ENCODE measurements at regions not wholly inside any gene's neighbourhood (a gene's known extent, or its start where the extent isn't known, plus 50 kb on each side); places are given as distances from the start of the nearest gene placed in this dataset.
A peak's percentile ranks its signal among the peaks of the same experiment; 100 is the strongest.

DNA sequence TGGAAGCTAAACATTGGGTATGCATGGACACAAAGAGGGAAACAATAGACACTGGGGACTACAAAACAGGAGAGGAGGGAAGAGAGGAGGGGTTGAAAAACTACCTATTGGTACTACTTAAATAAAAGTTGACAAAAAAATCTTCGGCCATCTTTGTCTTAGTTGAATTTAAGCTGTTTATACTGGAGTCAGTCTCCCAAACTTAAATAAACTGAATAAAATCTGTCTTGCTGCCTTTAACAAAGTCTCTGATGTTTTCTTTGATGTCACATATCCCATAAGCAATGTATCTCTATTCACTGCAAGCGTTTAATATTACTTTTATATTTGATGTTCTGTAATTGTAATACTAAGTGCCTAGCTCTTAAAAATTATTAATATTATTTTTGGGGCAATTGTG, 409.2 kb upstream of the EPHA7 start:
- DNase-seq (ENCODE audit: low read depth): no peak

DNA sequence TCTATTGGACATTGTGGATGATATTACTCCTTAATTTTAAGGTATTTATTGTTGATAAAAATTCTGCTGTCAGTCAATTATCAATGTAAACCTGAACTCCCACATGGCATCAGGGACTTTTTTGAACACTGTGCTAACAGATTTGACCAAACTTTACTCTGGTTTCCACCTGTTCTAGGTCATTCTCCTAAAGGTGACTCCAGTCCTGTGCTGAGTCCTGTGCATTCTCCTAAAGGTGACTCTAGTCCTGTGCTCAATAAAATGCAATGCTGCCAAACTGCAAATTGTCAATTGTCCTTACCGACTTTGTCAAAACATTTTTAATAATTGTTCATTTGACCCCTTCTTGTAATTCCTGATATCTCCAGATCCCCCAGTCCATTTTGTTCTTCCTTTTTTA, 408.4 kb upstream of the EPHA7 start:
- no peak for DNase-seq (ENCODE audit: low read depth)

DNA sequence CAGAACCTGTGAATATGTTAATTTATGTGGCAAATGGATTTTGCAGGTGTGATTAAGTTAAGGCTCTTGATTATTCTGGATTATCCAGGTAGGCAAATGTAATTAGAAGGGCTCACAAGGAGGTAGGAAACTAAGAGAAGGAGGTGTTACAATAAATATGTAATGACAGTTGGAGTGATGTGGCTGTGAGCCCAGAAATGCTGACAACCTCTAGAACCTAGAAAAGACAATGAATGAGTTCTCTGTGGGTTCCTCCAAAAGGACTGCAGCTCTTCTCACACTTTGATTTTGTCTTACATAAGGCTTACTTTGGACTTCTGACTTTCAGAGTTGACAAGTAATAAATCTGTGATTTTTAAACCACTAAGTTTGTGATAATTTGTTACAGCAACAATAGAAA, 406.6 kb upstream of the EPHA7 start:
- DNase-seq (ENCODE audit: low read depth): no peak

DNA sequence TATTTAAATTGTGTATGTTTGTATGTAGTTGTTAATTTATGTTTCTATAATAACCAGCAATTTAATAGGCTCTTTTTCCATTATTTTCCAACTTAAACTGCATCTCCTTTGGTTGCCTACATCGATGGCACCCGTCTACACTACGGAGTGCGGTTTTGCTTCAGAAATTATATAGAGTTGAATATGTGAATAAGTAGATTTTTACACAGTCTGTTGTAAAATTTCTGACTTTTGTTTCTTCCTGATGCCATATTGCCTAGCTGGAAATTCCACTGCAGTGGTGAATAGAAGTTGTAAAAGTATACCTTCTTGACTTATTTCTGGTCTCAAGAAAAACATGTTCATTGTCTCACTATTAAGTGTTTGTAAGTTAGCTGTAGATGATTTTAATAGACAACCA, 404.1 kb upstream of the EPHA7 start:
- no peak for DNase-seq (ENCODE audit: low read depth)

DNA sequence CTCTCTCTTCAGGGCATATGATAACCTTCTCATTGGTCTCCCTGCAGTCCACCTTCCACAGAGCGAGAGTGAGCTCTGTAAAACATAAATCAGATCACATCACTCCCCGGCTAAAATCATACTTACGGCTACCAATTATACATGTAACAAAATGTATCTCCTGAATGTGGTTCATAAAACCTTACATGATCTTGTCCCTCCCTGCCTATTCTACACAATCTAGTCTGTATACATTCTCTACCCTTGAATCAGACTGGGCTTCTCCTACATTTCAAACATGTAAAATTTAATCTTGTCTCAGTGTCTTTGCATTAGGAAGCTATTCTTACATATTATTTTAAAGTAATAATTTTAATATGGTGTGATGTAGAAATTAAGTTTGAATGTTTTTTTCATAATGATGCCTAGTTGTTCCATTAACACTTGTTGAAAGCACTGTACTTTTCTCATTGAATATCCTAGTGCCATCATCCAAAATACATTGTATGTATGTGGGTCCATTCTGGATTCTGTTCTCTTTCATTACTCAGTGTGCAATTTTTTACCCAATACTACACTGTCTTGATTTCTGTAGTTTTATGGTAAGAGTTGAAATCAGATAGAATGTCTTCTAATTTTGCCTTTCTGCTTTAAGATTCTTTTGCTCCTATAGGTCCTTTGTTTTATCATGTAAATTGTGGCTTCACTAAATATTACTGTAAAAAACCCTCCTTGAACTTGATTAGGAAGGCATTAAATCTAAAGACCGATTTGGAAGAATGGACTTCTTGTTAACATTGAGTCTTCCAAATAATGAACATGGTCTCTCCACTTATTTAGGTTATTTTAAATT, 403.3 kb upstream of the EPHA7 start:
- DNase-seq (ENCODE audit: low read depth): no peak

DNA sequence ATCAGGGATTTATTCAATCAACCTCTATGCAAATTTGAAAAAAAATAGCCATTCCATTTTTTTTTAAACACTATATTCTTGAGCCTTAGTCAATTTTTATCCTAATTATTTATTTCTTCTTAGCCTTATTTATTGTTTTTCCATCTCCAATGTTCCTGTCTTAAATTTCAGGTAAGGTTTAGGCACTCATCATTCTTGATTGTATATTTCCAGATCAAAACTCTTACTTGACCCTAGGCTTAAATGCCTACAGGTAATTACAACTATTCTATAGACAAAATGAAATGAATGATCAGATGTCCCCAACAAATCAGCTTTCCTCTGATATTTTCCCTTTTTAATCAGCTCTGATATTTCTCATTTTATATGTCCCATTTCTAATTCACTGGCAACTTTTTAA, 402.6 kb upstream of the EPHA7 start:
- no peak for DNase-seq (ENCODE audit: low read depth)

DNA sequence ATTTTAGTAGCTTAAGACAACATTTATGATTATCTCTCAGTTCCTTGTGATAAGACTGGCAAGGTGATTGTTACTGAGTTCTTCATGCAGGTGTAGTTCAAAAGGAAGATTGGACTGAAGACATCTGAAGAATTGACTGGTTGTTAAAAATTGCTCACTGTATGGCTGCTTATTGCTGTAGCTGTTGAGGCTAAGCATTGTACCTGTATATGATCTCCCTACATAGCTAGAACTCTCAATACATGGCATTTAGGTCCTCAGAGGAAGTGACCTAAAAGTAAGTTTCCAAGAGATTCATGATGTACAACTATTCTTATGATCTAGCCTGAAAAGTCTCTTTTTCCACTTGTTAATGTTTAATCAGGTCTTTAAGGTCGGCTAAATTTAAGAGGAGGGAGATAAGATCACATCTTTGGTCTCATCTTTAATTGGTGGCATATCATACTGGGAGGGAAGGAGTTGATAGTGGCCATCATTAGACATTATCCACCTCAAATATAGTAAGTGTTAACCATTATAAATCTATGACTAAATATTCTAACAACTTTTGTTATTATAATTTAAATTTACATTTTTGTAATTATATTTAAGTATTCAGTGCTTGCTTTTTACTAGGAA, 401.2 kb upstream of the EPHA7 start:
- DNase-seq (ENCODE audit: low read depth): no peak

DNA sequence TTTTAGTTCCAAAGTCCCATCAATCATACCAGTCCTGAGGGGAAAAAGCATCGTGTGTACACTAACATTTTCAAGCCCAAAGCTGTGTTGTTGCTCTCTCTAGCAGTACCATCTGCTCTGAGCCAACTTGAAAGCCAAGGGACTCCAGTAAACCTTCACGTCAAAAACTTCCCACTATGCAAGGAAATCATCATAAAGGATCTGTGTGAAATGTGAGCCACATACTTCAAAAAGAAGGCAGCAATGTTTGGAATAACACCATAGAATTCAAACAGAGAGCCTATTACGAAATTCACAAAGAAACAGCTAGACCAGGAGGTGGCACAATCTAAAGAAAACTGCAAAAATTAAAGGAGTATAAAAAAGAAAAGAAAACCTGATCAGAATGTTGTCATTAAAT, 399.8 kb upstream of the EPHA7 start:
- DNase-seq (ENCODE audit: low read depth): no peak

DNA sequence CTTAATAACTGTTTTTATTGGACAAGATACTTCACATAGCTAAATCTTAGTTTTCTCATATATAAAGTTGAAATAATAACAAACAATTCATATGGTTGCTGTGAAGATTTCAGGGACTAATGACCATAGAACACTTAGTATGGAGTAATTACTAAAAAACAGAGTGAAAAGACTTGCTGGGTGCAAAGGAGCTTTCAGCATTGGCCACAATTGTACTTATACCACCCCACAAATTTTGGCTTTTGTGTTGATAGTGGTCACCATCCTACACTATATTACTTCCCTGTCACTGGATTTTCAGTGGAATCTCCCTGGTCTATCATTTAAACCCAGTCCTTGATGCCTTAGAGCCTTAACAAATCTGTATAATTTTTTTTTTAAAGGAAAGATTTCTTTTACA, 398.6 kb upstream of the EPHA7 start:
- no peak for DNase-seq (ENCODE audit: low read depth)

DNA sequence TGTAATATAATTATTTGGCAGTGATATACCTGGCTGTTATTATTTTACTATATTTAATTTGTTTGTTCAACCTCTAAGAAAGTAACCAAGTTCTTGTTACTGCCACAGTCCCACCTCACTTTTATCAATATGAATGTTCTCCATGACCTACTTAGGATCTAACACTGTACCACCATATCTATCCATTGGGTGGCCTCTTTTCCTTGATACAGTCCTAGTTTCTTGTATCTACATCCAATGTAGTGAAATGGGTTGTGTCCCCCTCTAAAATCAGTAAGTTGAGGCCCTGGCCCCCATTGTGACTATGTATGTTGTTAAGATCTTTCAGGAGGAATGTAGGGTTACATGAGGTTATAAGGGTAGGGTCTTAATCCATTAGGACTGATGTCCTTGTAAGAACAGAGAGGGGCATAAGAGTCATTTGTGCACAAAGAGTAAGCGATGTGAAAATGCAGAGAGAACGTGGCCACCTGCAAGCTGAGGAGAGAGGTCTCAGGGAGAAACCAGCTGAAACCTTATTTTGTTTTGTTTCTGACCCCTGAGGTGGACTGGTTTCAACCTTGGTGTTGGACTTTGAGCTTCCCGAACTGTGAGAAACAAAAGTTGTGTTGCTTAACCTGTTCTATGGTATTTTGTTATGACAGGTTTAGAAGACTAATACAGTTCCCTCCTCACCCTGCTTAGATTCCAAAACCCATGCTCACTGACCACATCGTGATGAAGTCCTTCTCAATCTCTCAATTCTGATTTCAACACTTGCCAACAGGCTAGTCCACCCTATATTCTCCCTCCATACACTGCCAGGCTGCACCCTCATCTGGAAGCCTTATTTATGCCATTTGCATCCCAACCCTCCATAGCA, 387.3 kb upstream of the EPHA7 start:
- DNase-seq (ENCODE audit: low read depth): no peak

DNA sequence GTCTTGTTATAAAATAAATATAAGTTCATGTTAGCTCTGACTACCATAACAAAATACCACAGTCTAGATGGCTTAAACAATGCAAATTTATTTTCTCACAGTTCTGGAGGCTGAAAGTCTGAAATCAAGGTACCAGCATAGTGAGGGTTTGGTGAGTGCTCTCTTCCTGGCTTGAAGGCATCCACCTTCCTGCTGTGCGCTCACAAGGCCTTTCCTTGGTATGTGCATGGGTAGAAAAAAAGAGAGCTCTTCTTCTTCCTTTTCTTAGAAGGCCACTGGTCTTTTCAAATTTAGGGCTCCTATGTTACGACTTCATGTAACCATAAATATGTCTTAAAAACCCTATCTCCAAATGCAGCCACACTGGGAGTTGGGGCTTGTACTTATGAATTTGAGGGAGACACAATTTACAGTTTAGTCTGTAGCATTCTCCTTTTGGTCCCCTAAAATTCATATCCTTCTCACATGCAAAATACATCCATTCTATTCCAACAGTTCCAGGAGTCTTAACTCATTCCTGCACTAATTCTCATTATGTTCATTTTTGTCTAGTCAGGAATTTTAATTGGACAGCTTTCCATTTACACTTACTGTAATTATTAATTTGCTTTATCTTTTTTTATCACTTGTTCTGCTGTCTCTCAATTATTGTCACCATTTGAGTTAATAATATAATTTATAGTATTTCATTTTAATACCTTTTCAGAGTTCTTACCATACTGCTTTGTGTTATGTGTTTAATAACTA, 381.9 kb upstream of the EPHA7 start:
- DNase-seq (ENCODE audit: low read depth): no peak

DNA sequence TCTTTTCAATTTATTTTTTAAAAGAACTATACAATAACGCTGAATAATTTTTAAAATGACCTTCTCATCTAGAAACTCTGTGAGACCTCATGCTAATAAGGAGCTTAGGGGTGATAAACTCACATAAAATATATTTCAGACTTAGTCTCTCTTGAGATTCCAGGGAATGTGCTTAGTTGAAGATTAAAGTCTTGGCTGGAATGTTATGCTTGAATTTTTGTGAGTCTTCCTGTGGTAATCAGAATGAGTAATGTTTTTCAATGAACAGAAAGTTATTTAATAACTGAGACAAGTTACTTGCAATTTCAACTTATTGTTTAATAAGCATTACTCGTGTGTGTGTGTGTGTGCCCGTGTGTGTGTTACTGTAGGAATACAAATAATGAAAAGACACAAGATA, 379.9 kb upstream of the EPHA7 start:
- no peak for DNase-seq (ENCODE audit: low read depth)

DNA sequence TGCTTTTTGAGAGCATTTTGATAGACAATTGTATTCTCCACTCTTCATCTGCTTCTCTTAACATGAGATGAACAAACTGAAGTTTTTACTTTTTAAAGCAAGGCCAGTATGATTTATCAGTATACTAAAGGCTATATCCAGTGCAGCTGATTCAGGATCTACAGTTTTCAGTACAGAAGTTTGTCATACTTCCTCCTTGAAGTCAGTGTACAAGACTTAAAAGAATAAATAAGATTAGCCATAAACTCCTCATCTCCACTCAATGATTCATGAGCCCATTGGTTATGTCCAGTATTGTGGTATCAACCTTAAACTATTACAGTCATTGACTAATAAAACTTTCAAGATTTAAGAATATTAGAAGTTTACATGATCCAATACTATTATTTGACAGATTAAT, 374.8 kb upstream of the EPHA7 start:
- no peak for DNase-seq (ENCODE audit: low read depth)

DNA sequence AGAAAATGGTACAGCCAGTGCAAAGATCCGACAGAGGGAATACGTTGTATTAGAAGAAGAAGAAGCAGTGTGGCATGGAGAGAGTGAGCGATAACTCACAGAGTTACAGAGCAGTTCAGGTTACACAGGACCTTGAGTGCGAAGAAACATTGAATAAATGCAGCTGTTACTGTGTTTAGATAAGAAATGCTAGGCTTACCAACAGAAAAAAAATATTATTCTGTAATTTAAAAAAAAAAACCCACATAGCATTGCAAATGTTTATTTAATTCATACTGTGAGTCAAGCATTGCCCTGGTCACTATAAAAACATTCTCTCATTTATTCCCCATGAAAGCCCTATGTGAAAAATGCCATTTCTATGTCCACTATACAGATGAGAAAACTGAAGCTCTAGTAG, 373.4 kb upstream of the EPHA7 start:
- peak; percentile 44 for DNase-seq (ENCODE audit: low read depth)

DNA sequence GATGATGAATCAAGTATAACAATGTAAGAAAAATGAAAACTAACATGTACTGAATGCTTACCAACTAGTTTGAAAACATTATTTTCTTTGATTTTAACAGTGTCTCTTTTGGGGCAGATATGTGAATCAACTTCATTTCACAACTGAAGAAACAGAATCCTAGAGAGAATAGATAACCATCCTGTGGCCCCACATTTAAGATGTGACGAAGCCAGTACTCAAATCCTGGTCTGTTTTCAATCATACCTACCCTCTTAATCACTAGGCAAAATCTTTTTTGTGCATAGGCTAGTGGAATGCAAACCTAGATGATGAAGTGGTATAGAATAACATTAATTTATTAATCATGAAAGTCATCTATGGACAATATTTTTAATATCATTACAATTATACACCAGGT, 371.6 kb upstream of the EPHA7 start:
- no peak for DNase-seq (ENCODE audit: low read depth)

DNA sequence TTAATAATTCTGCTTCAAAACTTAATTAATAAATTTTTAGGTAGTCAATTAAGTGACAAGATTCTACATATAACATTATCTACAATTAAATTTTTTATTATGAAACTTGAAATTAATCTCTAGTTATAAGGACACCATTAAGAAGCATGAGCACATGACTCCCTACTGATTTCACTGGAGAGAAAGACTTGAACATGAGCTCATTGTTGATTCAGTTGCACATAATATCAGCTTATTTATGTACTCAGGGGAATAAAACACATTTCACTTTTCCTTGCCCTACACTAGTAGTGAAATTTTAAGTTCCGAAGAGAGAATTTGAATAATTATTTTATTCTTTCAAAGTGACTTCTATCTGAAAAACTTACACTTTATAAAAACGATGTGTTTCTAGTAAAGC, 370.2 kb upstream of the EPHA7 start:
- DNase-seq (ENCODE audit: low read depth): no peak

DNA sequence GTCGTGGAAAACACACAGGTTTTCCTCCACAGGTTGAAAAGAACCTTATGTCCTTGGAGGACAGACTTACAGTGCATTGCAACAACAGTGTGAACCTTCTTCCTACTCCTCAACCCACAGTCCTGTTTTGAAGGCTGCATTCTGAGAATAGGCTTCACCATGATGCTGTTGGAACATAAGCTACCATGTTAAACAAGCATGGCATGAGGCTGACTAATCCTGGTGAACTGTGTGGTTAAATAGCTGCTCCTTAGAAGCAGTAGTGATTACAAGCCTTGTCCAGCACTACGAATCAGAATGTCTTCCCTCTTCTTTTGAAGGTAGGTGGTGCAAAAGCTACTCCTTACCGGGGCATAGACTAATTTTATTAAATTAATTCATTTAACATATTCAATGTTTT, 368.5 kb upstream of the EPHA7 start:
- DNase-seq (ENCODE audit: low read depth): no peak

DNA sequence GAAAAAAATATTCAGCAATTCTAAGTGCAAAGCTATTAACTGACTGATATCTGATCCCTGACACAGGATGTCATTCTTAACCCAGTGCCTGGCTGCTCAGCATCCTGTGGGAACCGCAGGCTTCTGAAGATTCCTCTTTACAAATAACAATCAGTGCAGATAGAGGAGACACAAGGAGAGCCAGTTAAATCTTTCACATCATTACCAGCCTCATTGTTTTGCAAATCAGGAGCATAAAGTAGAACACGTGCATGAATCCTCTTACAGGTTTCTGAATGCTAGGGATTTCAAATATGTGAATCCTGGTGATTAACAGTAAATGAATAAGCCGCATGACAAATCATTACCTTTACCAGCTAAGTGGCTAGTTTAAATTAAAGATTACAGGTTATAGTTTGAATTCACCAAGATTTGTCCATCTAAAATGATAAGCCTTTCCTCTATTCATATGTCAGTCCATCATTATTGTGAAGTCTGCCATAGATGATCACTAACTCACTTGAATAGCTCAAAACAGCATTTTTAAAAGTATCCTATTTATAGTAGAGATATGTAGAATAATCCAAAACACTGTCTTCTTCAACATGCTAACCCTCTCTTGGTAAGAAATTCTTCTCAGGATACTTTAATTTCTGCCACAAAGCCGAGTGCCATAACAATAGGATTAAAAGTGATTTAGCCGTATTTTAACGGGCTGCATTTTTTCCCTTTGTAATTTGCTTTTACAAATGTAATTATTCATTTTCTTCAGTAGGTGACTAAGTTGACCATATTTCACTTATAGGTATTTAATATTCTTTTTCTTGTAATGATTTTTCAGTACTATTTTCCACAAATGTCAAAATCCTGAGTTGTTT, 367.3 kb upstream of the EPHA7 start:
- no peak for DNase-seq (ENCODE audit: low read depth)

DNA sequence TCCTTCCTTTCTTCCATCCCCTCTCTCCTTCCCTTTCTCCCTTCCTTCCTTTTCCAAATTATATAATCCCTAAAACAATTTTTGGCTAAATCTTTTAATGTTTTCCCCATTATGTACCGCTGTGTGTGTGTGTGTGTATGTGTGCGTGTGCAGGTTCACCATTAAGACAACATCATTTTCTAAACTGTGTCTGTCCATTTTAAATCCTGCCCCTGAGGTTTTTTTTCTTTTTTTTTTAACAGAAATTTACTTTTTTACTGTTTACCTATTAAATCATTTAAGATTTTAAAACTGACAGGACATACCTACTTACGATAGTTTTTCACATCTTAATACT, 366.3 kb upstream of the EPHA7 start:
- no peak for DNase-seq (ENCODE audit: low read depth)

DNA sequence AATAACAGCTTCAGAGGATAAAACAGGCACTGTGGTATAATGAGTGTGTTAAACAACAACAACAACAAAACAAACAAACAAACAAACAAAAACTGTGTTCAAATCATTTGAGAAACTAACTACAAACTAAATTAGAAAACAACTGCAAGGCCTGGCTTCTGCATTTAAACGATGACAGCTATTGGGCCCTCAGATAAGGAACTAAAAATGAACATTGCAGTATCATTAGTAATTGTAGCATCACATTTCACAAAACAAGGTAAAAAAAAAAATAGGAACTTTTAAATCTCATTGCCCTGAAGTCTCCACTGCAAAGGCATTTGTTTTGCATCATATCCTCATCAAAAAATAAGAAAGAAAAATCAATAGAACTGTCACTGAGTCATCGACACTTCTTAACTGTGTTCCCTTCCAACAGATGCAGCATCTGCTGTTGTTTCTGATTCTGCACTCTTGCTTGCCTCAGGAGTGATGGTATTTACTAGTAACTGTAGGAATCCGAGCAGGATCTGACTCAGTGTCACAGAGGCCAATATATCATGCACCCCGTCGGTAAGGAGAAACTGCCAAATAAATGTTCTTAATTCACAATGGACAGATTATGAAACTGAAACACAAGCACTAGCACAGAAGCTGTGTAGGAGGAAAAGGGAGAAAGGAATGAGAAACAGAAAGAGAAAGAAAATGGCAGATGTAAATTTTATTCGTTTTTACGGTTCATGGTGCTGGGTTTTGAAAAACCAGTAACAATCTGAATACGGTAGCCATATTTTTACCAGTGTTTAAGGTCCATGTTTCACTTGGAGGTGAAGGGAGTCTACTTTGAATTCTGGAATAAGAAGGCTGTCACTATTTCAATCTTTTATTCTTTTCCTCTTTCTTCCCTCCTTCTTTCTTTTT, 365.7 kb upstream of the EPHA7 start:
- peak; percentile 82 for DNase-seq (ENCODE audit: low read depth)

All from stromal cell of bone marrow (primary cell).